Ishikawa (cell line): ENCODE measurements at regions not wholly inside any gene's neighbourhood (a gene's known extent, or its start where the extent isn't known, plus 50 kb on each side); places are given as distances from the start of the nearest gene placed in this dataset.

Experiments used
- RAD21 ChIP-seq: IDR thresholded peaks from 2 replicates; pipeline ENCODE4 v1.6.1; 2012; ENCODE audit warnings: low read depth
- ZBTB7A ChIP-seq: IDR thresholded peaks from 2 replicates; pipeline ENCODE4 v1.6.1; 2012; ENCODE audit warnings: low read depth

DNA sequence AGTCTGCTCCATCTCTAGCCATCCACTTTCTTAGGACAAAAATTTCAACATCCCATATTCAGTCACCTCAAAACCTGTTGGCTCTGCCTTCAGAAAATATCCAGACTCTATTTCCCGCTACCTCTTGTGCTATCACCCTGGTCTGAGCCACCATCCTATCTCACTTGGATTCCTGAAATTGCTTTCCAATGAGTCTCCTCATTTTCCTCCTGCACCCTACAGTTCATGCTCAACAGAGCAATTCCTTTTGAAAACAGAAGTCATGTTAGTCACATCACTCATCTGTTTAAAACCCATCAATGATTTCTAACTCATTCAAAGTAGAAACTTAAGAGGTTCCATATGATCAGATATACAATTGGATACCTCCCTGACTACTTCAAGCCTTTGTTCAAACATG lies 229.9 kb downstream of the ADGRG6 start:
- no peak for TF ChIP-seq RAD21
- TF ChIP-seq ZBTB7A = no peak
